ENCODE measurements at regions not wholly inside any gene's neighbourhood (a gene's known extent, or its start where the extent isn't known, plus 50 kb on each side); places are given as distances from the start of the nearest gene placed in this dataset.

- no peak overlapping the region for H3K4me3 Mint-ChIP-seq (ENCODE audit: unreplicated experiment)
- H3K27ac Mint-ChIP-seq (ENCODE audit: low read depth, unreplicated experiment) = no peak overlapping the region
- no peaks in the 10 kb centered on the region for H3K4me1 Mint-ChIP-seq (ENCODE audit: insufficient read depth, unreplicated experiment)
- intact Hi-C loops (cut with micrococcal nuclease) = loop anchor here (1.0 kb wide), 1 partner anchor 23 kb away; no protein-coding TSS in a partner anchor
- ChIA-PET CTCF (interaction anchor here (0.6 to 1.0 kb wide), 2 partner anchors 51 to 322 kb away, joined by 3 to 4 read pairs; no protein-coding TSS in a partner anchor), POLR2A (no interaction called here)
- TF ChIP-seq, protein P1, sequence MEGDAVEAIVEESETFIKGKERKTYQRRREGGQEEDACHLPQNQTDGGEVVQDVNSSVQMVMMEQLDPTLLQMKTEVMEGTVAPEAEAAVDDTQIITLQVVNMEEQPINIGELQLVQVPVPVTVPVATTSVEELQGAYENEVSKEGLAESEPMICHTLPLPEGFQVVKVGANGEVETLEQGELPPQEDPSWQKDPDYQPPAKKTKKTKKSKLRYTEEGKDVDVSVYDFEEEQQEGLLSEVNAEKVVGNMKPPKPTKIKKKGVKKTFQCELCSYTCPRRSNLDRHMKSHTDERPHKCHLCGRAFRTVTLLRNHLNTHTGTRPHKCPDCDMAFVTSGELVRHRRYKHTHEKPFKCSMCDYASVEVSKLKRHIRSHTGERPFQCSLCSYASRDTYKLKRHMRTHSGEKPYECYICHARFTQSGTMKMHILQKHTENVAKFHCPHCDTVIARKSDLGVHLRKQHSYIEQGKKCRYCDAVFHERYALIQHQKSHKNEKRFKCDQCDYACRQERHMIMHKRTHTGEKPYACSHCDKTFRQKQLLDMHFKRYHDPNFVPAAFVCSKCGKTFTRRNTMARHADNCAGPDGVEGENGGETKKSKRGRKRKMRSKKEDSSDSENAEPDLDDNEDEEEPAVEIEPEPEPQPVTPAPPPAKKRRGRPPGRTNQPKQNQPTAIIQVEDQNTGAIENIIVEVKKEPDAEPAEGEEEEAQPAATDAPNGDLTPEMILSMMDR (IDR thresholded peaks at IDR 0.05; ENCODE audit: unreplicated experiment) = no peak
- BruUV-seq (replicated peaks) = no TSS peak
- no peaks in the 10 kb centered on the region for H3K36me3 Mint-ChIP-seq (ENCODE audit: insufficient read depth, unreplicated experiment)
- H3K27me3 Mint-ChIP-seq (ENCODE audit: insufficient read depth, unreplicated experiment) = no peaks in the 10 kb centered on the region
- H3K9me3 Mint-ChIP-seq (ENCODE audit: unreplicated experiment) = no peaks in the 10 kb centered on the region
- no peak for DNase-seq (ENCODE audit: unreplicated experiment)
Measured at GRCh38 chr7:94778711-94779459, 123.0 kb upstream of the SGCE start.

GRCh38 chr7:94779861-94780260 is 123.9 kb upstream of the SGCE start:
- Mint-ChIP-seq H3K4me1 (ENCODE audit: insufficient read depth, unreplicated experiment) (no peaks in the 10 kb centered on the region), H3K4me3 (ENCODE audit: unreplicated experiment) (no peak overlapping the region), H3K36me3 (ENCODE audit: insufficient read depth, unreplicated experiment) (no peaks in the 10 kb centered on the region), H3K27me3 (ENCODE audit: insufficient read depth, unreplicated experiment) (no peaks in the 10 kb centered on the region), H3K9me3 (ENCODE audit: unreplicated experiment) (no peaks in the 10 kb centered on the region), H3K27ac (ENCODE audit: low read depth, unreplicated experiment) (no peak overlapping the region)
- TF ChIP-seq, protein P1 (IDR thresholded peaks at IDR 0.05; ENCODE audit: unreplicated experiment) = no peak
- no peak for DNase-seq (ENCODE audit: unreplicated experiment)
- ChIA-PET POLR2A (no interaction called here), CTCF (no interaction called here)
- BruUV-seq (replicated peaks) = no TSS peak
- intact Hi-C loops (cut with micrococcal nuclease) = loop anchor here (1.0 kb wide), 1 partner anchor 24 kb away; no protein-coding TSS in a partner anchor

- Mint-ChIP-seq H3K9me3 (ENCODE audit: unreplicated experiment) (no peaks in the 10 kb centered on the region), H3K36me3 (ENCODE audit: insufficient read depth, unreplicated experiment) (no peaks in the 10 kb centered on the region), H3K27me3 (ENCODE audit: insufficient read depth, unreplicated experiment) (no peaks in the 10 kb centered on the region), H3K4me1 (ENCODE audit: insufficient read depth, unreplicated experiment) (no peaks in the 10 kb centered on the region), H3K27ac (ENCODE audit: low read depth, unreplicated experiment) (no peak overlapping the region), H3K4me3 (ENCODE audit: unreplicated experiment) (no peak overlapping the region)
- intact Hi-C loops (cut with micrococcal nuclease) = no loop called here
- ChIA-PET CTCF (interaction anchor here (0.6 kb wide), 1 partner anchor 17 kb away, joined by 4 read pairs; no protein-coding TSS in a partner anchor), POLR2A (no interaction called here)
- no TSS peak for BruUV-seq (replicated peaks)
- no peak for DNase-seq (ENCODE audit: unreplicated experiment)
- TF ChIP-seq, protein P1 (IDR thresholded peaks at IDR 0.05; ENCODE audit: unreplicated experiment) = no peak
Measured at GRCh38 chr7:94781236-94781635, 125.3 kb upstream of the SGCE start.

GRCh38 chr7:94782777-94783176 is 124.6 kb upstream of the PPP1R9A start:
- H3K4me3 Mint-ChIP-seq (ENCODE audit: unreplicated experiment) = no peak overlapping the region
- intact Hi-C loops (cut with micrococcal nuclease) = no loop called here
- no peaks in the 10 kb centered on the region for H3K4me1 Mint-ChIP-seq (ENCODE audit: insufficient read depth, unreplicated experiment)
- H3K9me3 Mint-ChIP-seq (ENCODE audit: unreplicated experiment) = no peaks in the 10 kb centered on the region
- BruUV-seq (replicated peaks) = no TSS peak
- no peaks in the 10 kb centered on the region for H3K27me3 Mint-ChIP-seq (ENCODE audit: insufficient read depth, unreplicated experiment)
- no peaks in the 10 kb centered on the region for H3K36me3 Mint-ChIP-seq (ENCODE audit: insufficient read depth, unreplicated experiment)
- ChIA-PET CTCF (no interaction called here), POLR2A (interaction anchor here (0.6 kb wide), 1 partner anchor 69 kb away, joined by 4 read pairs; no protein-coding TSS in a partner anchor)
- no peak for DNase-seq (ENCODE audit: unreplicated experiment)
- no peak overlapping the region for H3K27ac Mint-ChIP-seq (ENCODE audit: low read depth, unreplicated experiment)
- TF ChIP-seq, protein P1 (IDR thresholded peaks at IDR 0.05; ENCODE audit: unreplicated experiment) = no peak

Measured in MCF 10A (cell line).